ENCODE measurements at regions not wholly inside any gene's neighbourhood (a gene's known extent, or its start where the extent isn't known, plus 50 kb on each side); places are given as distances from the start of the nearest gene placed in this dataset.

GRCh38 chr10:22801785-22802184, 87.4 kb upstream of the PIP4K2A start:
- ChIA-PET CTCF (ENCODE audit: low intra/inter-chr PET ratio) (no interaction called here), POLR2A (interaction anchor here (1.4 kb wide), 1 partner anchor 11 kb away, joined by 5 read pairs; no protein-coding TSS in a partner anchor)
- in situ Hi-C loops (cut with MboI) (no loop called here), intact Hi-C loops (cut with micrococcal nuclease) (no loop called here)
- H3K4me3 ChIP-seq: no peak overlapping the region
- WGBS (ENCODE audit: insufficient coverage, low coverage, missing lambda C conversion rate): 18% methylated on average over 1 of the region's 1 CpG
- H4K20me1 ChIP-seq (replicated peaks; ENCODE audit: control insufficient read depth, insufficient read depth, low read length): no peaks in the 10 kb centered on the region
- no peak overlapping the region for H3K27ac ChIP-seq (ENCODE audit: extremely low read depth, low read depth, low read length)
- BruUV-seq (replicated peaks): no TSS peak
- H3K79me2 ChIP-seq (ENCODE audit: control insufficient read depth, insufficient read depth, low read length): no peaks in the 10 kb centered on the region
- H3K36me3 ChIP-seq (ENCODE audit: control insufficient read depth, insufficient read depth, low read length): no peaks in the 10 kb centered on the region
- DNase-seq (ENCODE audit: extremely low read depth in 1 of 4, low spot score in 3 of 4) (no peak), FAIRE-seq (no peak), ATAC-seq (no peak)
- H3K27me3 ChIP-seq (ENCODE audit: control insufficient read depth in 2 of 2, insufficient read depth in 2 of 2, low read length in 2 of 2): no peaks in the 10 kb centered on the region
- H3K9me1 ChIP-seq (ENCODE audit: control insufficient read depth, insufficient read depth, low read length): no peaks in the 10 kb centered on the region
- H3K4me1 ChIP-seq (replicated peaks in 1 of 2; ENCODE audit: control insufficient read depth in 2 of 2, insufficient read depth in 2 of 2, low read length in 2 of 2): no peaks in the 10 kb centered on the region; a peak in 1 of 5 replicates
- H3K4me2 ChIP-seq (ENCODE audit: insufficient read depth, low read length): no peak overlapping the region
- no peak overlapping the region for H2AFZ ChIP-seq (ENCODE audit: low read depth, low read length)
- no peak overlapping the region for H3K9ac ChIP-seq (ENCODE audit: insufficient read depth in 1 of 2, low read depth in 2 of 2, low read length in 2 of 2)
- H3K9me3 ChIP-seq (replicated peaks; ENCODE audit: control insufficient read depth, insufficient read depth, low read depth, low read length): no peaks in the 10 kb centered on the region
- TF ChIP-seq STAT5B (CRISPR knock-in tag; IDR thresholded peaks at IDR 0.05): no peak
- TF ChIP-seq PTBP1 (IDR thresholded peaks at IDR 0.05; ENCODE audit: low read depth, low read length): no peak
- TF ChIP-seq UBTF (IDR thresholded peaks at IDR 0.05; ENCODE audit: borderline replicate concordance in 1 of 2, low read depth in 2 of 2, low read length in 2 of 2): no peak
- no peak for TF ChIP-seq NCOA2 (IDR thresholded peaks at IDR 0.05; ENCODE audit: partially characterized antibody in 2 of 2)
- TF ChIP-seq DACH1 (IDR thresholded peaks at IDR 0.05; ENCODE audit: partially characterized antibody): no peak
- TF ChIP-seq BCLAF1 (IDR thresholded peaks at IDR 0.05; ENCODE audit: borderline replicate concordance in 1 of 2, control insufficient read depth in 1 of 2, low read depth in 2 of 2, low read length in 1 of 2): no peak
- no peak for TF ChIP-seq KDM1A (IDR thresholded peaks at IDR 0.05)
- no peak for TF ChIP-seq ZNF277 (CRISPR knock-in tag; IDR thresholded peaks at IDR 0.05; ENCODE audit: borderline replicate concordance)
- no peak for TF ChIP-seq ETS2 (tag; IDR thresholded peaks at IDR 0.05; ENCODE audit: borderline replicate concordance, poor library complexity, severe bottlenecking)
- TF ChIP-seq ZNF586 (CRISPR knock-in tag; conservative IDR thresholded peaks at IDR 0.05): no peak
- no peak for TF ChIP-seq RUNX1 (IDR thresholded peaks at IDR 0.05; ENCODE audit: low read depth)
